Esophagus squamous epithelium (tissue), 5 donors: ENCODE measurements at regions not wholly inside any gene's neighbourhood (a gene's known extent, or its start where the extent isn't known, plus 50 kb on each side); places are given as distances from the start of the nearest gene placed in this dataset.

ENCODE experiments used
- DNase-seq: peaks from one replicate; lab custom pipeline; 2025; lab: John Stamatoyannopoulos, UW
- H3K27ac ChIP-seq, 4 donors: fragments of 200-600 bp; sonication (generic); one replicate each; pipeline ENCODE4 v1.5.1; 2016 to 2019; ENCODE audit warnings: mild to moderate bottlenecking in 1 of 4
- H3K27me3 ChIP-seq, 4 donors: fragments of 200-600 bp; sonication (generic); 1 replicate in 3 of 4; 2 replicates in 1 of 4; pipeline versions ENCODE4 v1.5.1 to v1.6.0; 2017 to 2021; ENCODE audit warnings: antibody characterized with exemption in 1 of 4
- H3K36me3 ChIP-seq, 3 donors: fragments of 200-600 bp; sonication (generic); one replicate each; pipeline ENCODE4 v1.5.1; 2016 to 2019
- H3K4me1 ChIP-seq, 3 donors: fragments of 200-600 bp; sonication (generic); one replicate each; pipeline ENCODE4 v1.5.1; 2017 to 2019
- H3K4me3 ChIP-seq, 4 donors: fragments of 200-600 bp; sonication (generic); 1 replicate in 3 of 4; 2 replicates in 1 of 4; pipeline ENCODE4 v1.5.1; 2016 to 2019; ENCODE audit warnings: mild to moderate bottlenecking in 2 of 4, moderate library complexity in 1 of 4
- H3K9me3 ChIP-seq, 3 donors: fragments of 200-600 bp; sonication (generic); one replicate each; pipeline ENCODE4 v1.5.1; 2016 to 2019
- CTCF ChIP-seq, 6 experiments: fragments of 450-650 bp in 4 of 6; fragments of 200-600 bp in 2 of 6; sonication (generic) in 2 of 6; IDR thresholded peaks; one replicate each; pipeline ENCODE4 v1.5.1; 2016 to 2019; ENCODE audit warnings: antibody characterized with exemption in 6 of 6, mild to moderate bottlenecking in 4 of 6, moderate library complexity in 4 of 6
- POLR2A ChIP-seq, 4 donors: fragments of 450-650 bp; IDR thresholded peaks; one replicate each; pipeline ENCODE4 v1.6.1; 2017; ENCODE audit warnings: antibody characterized with exemption in 4 of 4, mild to moderate bottlenecking in 4 of 4, moderate library complexity in 3 of 4
- WGBS, 2 donors: methylation state at CpG; one replicate each; pipeline ENCODE4 v1.1.5; 2018; 5-methylcytosine and 5-hydroxymethylcytosine counted together
- intact Hi-C: fragments of 100-400 bp; cut with DNase I; formaldehyde crosslinking; loops from one replicate; pipeline ENCODE4 v1.15.0; 2022
- donor health status: DM: yes; HTN: yes; CAD: no.

GRCh38 chr4:79578606-79579005, 170.6 kb upstream of the GK2 start:
- H3K27me3 ChIP-seq = no peaks in the 10 kb centered on the region
- WGBS, 2 donors = 78 to 91% methylated on average over 2 to 3 of the region's 3 CpGs
- peaks cover 0 to 23% (median 3%) of the 10 kb centered on the region in 3 donors for H3K4me1 ChIP-seq
- H3K4me3 ChIP-seq = no peak overlapping the region
- H3K36me3 ChIP-seq = no peaks in the 10 kb centered on the region
- intact Hi-C loops = loop anchor here (10.0 kb wide), 1 partner anchor 534 kb away; no protein-coding TSS in a partner anchor
- H3K9me3 ChIP-seq = no peaks in the 10 kb centered on the region
- no peak overlapping the region for H3K27ac ChIP-seq
- TF ChIP-seq CTCF (IDR thresholded peaks at IDR 0.05) = no peak
- TF ChIP-seq POLR2A (IDR thresholded peaks at IDR 0.05) = no peak
- DNase-seq = no peak

GRCh38 chr4:79576429-79576753, 168.4 kb upstream of the GK2 start:
- intact Hi-C loops = loop anchor here (10.0 kb wide), 1 partner anchor 532 kb away; no protein-coding TSS in a partner anchor
- Histone ChIP-seq H3K4me1 (peaks cover 0 to 23% (median 3%) of the 10 kb centered on the region in 3 donors), H3K9me3 (no peaks in the 10 kb centered on the region), H3K4me3 (no peak overlapping the region), H3K27ac (peak overlapping the region in 2 of 4 donors; percentile 63 to 64), H3K27me3 (no peaks in the 10 kb centered on the region), H3K36me3 (no peaks in the 10 kb centered on the region)
- no peak for DNase-seq
- WGBS, 2 donors = 28 to 38% methylated on average over 6 of the region's 6 CpGs
- TF ChIP-seq POLR2A (IDR thresholded peaks at IDR 0.05) (no peak), CTCF (IDR thresholded peaks at IDR 0.05) (peak in 3 of 6 experiments; percentile 26 to 63 (median 32))

GRCh38 chr4:79575709-79576428, 167.8 kb upstream of the GK2 start:
- WGBS, 2 donors = 37 to 47% methylated on average over 7 of the region's 7 CpGs
- TF ChIP-seq POLR2A (IDR thresholded peaks at IDR 0.05) (no peak), CTCF (IDR thresholded peaks at IDR 0.05) (no peak)
- DNase-seq = no peak

GRCh38 chr4:79574741-79575451, 166.9 kb upstream of the GK2 start:
- WGBS, 2 donors = 67 to 87% methylated on average over 7 of the region's 7 CpGs
- Histone ChIP-seq H3K27ac (peak overlapping the region in 2 of 4 donors; percentile 63 to 64), H3K9me3 (no peaks in the 10 kb centered on the region), H3K4me3 (no peak overlapping the region), H3K36me3 (no peaks in the 10 kb centered on the region), H3K27me3 (no peaks in the 10 kb centered on the region), H3K4me1 (peaks cover 0 to 23% (median 3%) of the 10 kb centered on the region in 3 donors)
- no peak for DNase-seq
- intact Hi-C loops = loop anchor here (10.0 kb wide), 1 partner anchor 530 kb away; no protein-coding TSS in a partner anchor
- TF ChIP-seq POLR2A (IDR thresholded peaks at IDR 0.05) = no peak
- TF ChIP-seq CTCF (IDR thresholded peaks at IDR 0.05) = no peak

More at GRCh38 chr4:79575709-79576428, 167.8 kb upstream of the GK2 start:
- H3K27ac ChIP-seq = peak overlapping the region in 2 of 4 donors; percentile 63 to 64
- H3K36me3 ChIP-seq = no peaks in the 10 kb centered on the region
- H3K4me3 ChIP-seq = no peak overlapping the region
- H3K27me3 ChIP-seq = no peaks in the 10 kb centered on the region
- intact Hi-C loops = loop anchor here (10.0 kb wide), 1 partner anchor 531 kb away; no protein-coding TSS in a partner anchor
- no peaks in the 10 kb centered on the region for H3K9me3 ChIP-seq
- H3K4me1 ChIP-seq = peaks cover 0 to 23% (median 3%) of the 10 kb centered on the region in 3 donors

- H3K27me3 ChIP-seq = no peaks in the 10 kb centered on the region
- H3K36me3 ChIP-seq = no peaks in the 10 kb centered on the region
- no peak for DNase-seq
- H3K27ac ChIP-seq = no peak overlapping the region
- WGBS, 2 donors = 81 to 96% methylated on average over 1 of the region's 1 CpG
- intact Hi-C loops = no loop called here
- H3K4me1 ChIP-seq = no peaks in the 10 kb centered on the region
- no peak overlapping the region for H3K4me3 ChIP-seq
- TF ChIP-seq POLR2A (IDR thresholded peaks at IDR 0.05) (no peak), CTCF (IDR thresholded peaks at IDR 0.05) (no peak)
- H3K9me3 ChIP-seq = no peaks in the 10 kb centered on the region
Measured at GRCh38 chr4:79563219-79563618, 155.2 kb upstream of the GK2 start.
